Ovary (tissue), 7 donors: ENCODE measurements at regions not wholly inside any gene's neighbourhood (a gene's known extent, or its start where the extent isn't known, plus 50 kb on each side); places are given as distances from the start of the nearest gene placed in this dataset.

Source experiments
- DNase-seq, 5 donors: peaks; one replicate each; pipeline ENCODE4 v3.0.0-alpha.2; 2019 to 2020
- H3K27ac ChIP-seq, 2 donors: fragments of 200-600 bp; one replicate each; pipeline versions ENCODE4 v1.5.1 to v1.8.0; 2019 to 2022
- H3K27me3 ChIP-seq: fragments of 200-600 bp; one replicate; pipeline ENCODE4 v1.8.0; 2022
- H3K36me3 ChIP-seq: fragments of 200-600 bp; sonication (generic); one replicate; pipeline ENCODE4 v1.5.1; 2019
- H3K4me1 ChIP-seq: one replicate; pipeline ENCODE4 v1.8.1; 2013; ENCODE audit warnings: mild to moderate bottlenecking, moderate library complexity; ENCODE audit not compliant: insufficient read depth
- H3K4me3 ChIP-seq: fragments of 200-600 bp; sonication (generic); one replicate; pipeline ENCODE4 v1.5.1; 2017
- H3K9me3 ChIP-seq, 2 donors: fragments of 200-600 bp in 1 of 2; sonication (generic) in 1 of 2; one replicate each; pipeline versions ENCODE4 v1.5.1 to v1.8.1; 2013 to 2019; ENCODE audit warnings: mild to moderate bottlenecking in 1 of 2, moderate library complexity in 1 of 2
- CTCF ChIP-seq, 3 donors: fragments of 450-650 bp in 2 of 3; fragments of 200-600 bp in 1 of 3; IDR thresholded peaks; one replicate each; pipeline versions ENCODE4 v1.5.1 to v1.8.0; 2016 to 2022; ENCODE audit warnings: antibody characterized with exemption in 3 of 3, mild to moderate bottlenecking in 1 of 3
- EP300 ChIP-seq: sonication (generic); formaldehyde crosslinking; IDR thresholded peaks from one replicate; pipeline ENCODE4 v1.6.1; 2017; ENCODE audit warnings: antibody characterized with exemption
- POLR2A ChIP-seq: fragments of 450-650 bp; IDR thresholded peaks from one replicate; pipeline ENCODE4 v1.6.1; 2017; ENCODE audit warnings: antibody characterized with exemption, mild to moderate bottlenecking, moderate library complexity
- WGBS, 3 donors: extraction: QIAGEN DNeasy Blood & Tissue Kit in 1 of 3; methylation state at CpG; one replicate each; pipeline versions ENCODE4 v1.1.5 to v1.1.7; 2013 to 2017; 5-methylcytosine and 5-hydroxymethylcytosine counted together
- intact Hi-C, 4 donors: fragments of 100-400 bp; cut with DNase I; formaldehyde crosslinking; loops; one replicate each; pipeline versions ENCODE4 v1.11.0 to v1.15.1; 2022 to 2023
- donor health status: DM: no; HTN: no; CAD: no; lungs with moderate emphysema.
- donor health status: DM: no; HTN: no; CAD: no.
- donor health status: Bipolar disorder and iron deficiency.
- donor health status: DM: no; HTN: no; CAD: no.
- donor health status: DM: yes; HTN: yes; CAD: no.

DNA sequence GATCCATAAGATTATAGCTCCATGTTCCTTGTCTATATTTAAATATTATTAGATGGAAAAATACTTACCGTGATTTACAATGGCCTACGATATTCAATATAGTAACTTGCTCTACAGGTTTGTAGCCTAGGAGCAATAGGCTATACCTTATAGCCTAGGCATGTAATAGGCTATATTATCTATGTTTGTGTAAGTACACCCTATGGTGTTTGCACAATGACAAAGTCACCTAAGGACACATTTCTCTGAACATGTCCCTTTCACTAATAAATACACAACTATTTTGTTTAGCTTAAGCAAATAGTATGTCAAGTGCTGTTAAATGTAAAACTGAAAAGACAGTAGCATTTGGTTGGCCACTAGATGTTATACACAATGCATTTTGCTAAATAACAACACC, 248.9 kb upstream of the ADGRL4 start:
- no peak overlapping the region for H3K27ac ChIP-seq
- no peaks in the 10 kb centered on the region for H3K27me3 ChIP-seq
- WGBS, 3 donors = 95% methylated on average over 2 of the region's 2 CpGs
- no peak overlapping the region for H3K4me3 ChIP-seq
- no peak for DNase-seq
- TF ChIP-seq CTCF (IDR thresholded peaks at IDR 0.05) (no peak), POLR2A (no peak), EP300 (no peak)
- H3K36me3 ChIP-seq = no peaks in the 10 kb centered on the region
- intact Hi-C loops = no loop called here
- no peaks in the 10 kb centered on the region for H3K9me3 ChIP-seq
- no peaks in the 10 kb centered on the region for H3K4me1 ChIP-seq

- no peak for DNase-seq
- WGBS, 3 donors = 90 to 94% (median 91%) methylated on average over 3 of the region's 3 CpGs
- intact Hi-C loops = no loop called here
Observed at GRCh38 chr1:79252598-79252997, 246.1 kb upstream of the ADGRL4 start.

DNA sequence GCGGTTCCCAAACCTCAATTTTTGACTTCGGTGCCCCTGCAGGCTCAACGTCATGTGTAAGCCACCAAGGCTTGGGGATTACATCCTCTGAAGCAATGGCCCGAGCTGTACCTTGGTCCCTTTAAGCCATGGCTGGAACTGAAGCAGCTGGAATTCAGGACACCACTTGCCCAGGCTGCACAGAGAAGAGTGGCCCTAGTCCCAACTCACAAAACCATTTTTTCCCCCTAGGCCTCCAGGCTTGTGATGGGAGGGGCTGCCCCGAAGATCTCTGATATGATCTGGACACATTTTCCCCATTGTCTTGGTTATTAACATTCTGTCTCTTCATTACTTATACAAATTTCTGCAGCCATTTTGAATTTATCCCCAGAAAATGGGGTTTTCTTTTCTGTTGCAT, 233.3 kb upstream of the ADGRL4 start:
- Histone ChIP-seq H3K9me3 (no peaks in the 10 kb centered on the region), H3K27ac (no peak overlapping the region), H3K27me3 (no peaks in the 10 kb centered on the region), H3K4me1 (no peaks in the 10 kb centered on the region), H3K36me3 (no peaks in the 10 kb centered on the region), H3K4me3 (no peak overlapping the region)
- TF ChIP-seq CTCF (IDR thresholded peaks at IDR 0.05) (no peak), EP300 (no peak), POLR2A (no peak)
- 87 to 94% (median 89%) methylated on average over 5 of the region's 5 CpGs for WGBS, 3 donors
- no peak for DNase-seq
- intact Hi-C loops = no loop called here

More at GRCh38 chr1:79252598-79252997, 246.1 kb upstream of the ADGRL4 start:
- TF ChIP-seq POLR2A (no peak), EP300 (no peak), CTCF (IDR thresholded peaks at IDR 0.05) (no peak)
- no peaks in the 10 kb centered on the region for H3K27me3 ChIP-seq
- no peak overlapping the region for H3K27ac ChIP-seq
- H3K9me3 ChIP-seq = no peaks in the 10 kb centered on the region
- H3K36me3 ChIP-seq = no peaks in the 10 kb centered on the region
- H3K4me3 ChIP-seq = no peak overlapping the region
- no peaks in the 10 kb centered on the region for H3K4me1 ChIP-seq

DNA sequence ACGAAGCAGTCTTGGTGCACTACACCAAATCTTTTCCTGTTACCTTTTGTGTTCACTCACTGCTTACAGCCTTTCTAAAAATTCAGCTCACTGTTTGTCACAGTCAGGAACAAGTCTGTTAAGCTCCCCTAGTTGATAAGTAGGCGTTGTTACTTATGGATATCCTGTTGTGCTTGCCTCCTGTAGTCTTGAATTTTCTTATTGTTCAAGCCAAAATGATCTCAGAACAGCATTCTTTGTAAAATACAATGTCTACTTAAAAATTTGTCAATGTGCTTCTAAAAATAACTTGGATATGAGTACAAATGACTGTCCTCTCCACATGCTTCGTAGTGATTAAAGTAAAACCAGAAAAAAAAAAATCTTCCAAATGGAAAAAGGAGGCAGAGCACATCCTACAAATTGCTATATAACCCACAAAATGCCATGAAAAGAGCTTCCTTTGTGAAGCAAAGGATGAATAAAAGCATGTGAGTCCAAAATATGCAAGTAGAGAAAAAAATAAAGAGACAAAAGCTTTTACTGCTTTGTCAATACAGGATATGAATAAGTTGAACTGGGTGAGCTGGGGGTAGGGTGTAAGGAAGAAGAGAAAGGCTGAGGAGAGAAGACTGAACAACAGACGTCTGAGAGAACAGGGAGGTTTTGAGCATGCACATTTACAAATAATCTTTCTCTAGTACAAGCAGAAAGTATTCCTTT, 228.9 kb upstream of the ADGRL4 start:
- Histone ChIP-seq H3K9me3 (no peaks in the 10 kb centered on the region), H3K4me3 (no peak overlapping the region), H3K27ac (no peak overlapping the region), H3K27me3 (no peaks in the 10 kb centered on the region), H3K4me1 (no peaks in the 10 kb centered on the region), H3K36me3 (no peaks in the 10 kb centered on the region)
- intact Hi-C loops = no loop called here
- TF ChIP-seq EP300 (no peak), CTCF (IDR thresholded peaks at IDR 0.05) (no peak), POLR2A (no peak)
- 32 to 43% (median 43%) methylated on average over 4 of the region's 4 CpGs for WGBS, 3 donors
- no peak for DNase-seq
